Uterus (tissue), 3 donors: ENCODE measurements at regions not wholly inside any gene's neighbourhood (a gene's known extent, or its start where the extent isn't known, plus 50 kb on each side); places are given as distances from the start of the nearest gene placed in this dataset.

ENCODE experiments used
- DNase-seq, 2 donors: peaks; one replicate each; pipeline ENCODE4 v3.0.0-alpha.2; 2019 to 2020
- H3K27ac ChIP-seq, 2 donors: fragments of 200-600 bp; sonication (generic); 1 replicate in 1 of 2; 2 replicates in 1 of 2; pipeline ENCODE4 v1.5.1; 2016 to 2018
- H3K27me3 ChIP-seq, 2 donors: fragments of 200-600 bp; sonication (generic); one replicate each; pipeline ENCODE4 v1.5.1; 2018 to 2019; ENCODE audit warnings: control low read depth in 1 of 2
- H3K36me3 ChIP-seq, 2 donors: fragments of 200-600 bp; sonication (generic); one replicate each; pipeline ENCODE4 v1.5.1; 2019; ENCODE audit warnings: control low read depth in 1 of 2
- H3K4me1 ChIP-seq, 2 donors: fragments of 200-600 bp; sonication (generic); one replicate each; pipeline ENCODE4 v1.5.1; 2018 to 2019; ENCODE audit warnings: control low read depth in 1 of 2
- H3K4me3 ChIP-seq, 2 donors: fragments of 200-600 bp; sonication (generic); 1 replicate in 1 of 2; 2 replicates in 1 of 2; pipeline ENCODE4 v1.5.1; 2018 to 2019; ENCODE audit warnings: mild to moderate bottlenecking in 1 of 2
- H3K9me3 ChIP-seq, 2 donors: fragments of 200-600 bp; sonication (generic); one replicate each; pipeline ENCODE4 v1.5.1; 2019; ENCODE audit warnings: control low read depth in 1 of 2
- CTCF ChIP-seq, 4 experiments: fragments of 200-600 bp in 2 of 4; fragments of 450-650 bp in 2 of 4; sonication (generic) in 2 of 4; IDR thresholded peaks; one replicate each; pipeline ENCODE4 v1.5.1; 2016 to 2019; ENCODE audit warnings: antibody characterized with exemption in 4 of 4, mild to moderate bottlenecking in 2 of 4, moderate library complexity in 1 of 4
- POLR2A ChIP-seq, 2 donors: fragments of 450-650 bp; IDR thresholded peaks; one replicate each; pipeline ENCODE4 v1.6.1; 2016; ENCODE audit warnings: antibody characterized with exemption in 2 of 2, mild to moderate bottlenecking in 1 of 2, moderate library complexity in 1 of 2
- intact Hi-C: fragments of 100-400 bp; cut with DNase I; formaldehyde crosslinking; loops from one replicate; pipeline ENCODE4 v1.15.1; 2023; ENCODE audit warnings: low total_unique reads
- donor health status: DM: yes; HTN: yes; CAD: no.

- H3K9me3 ChIP-seq: no peaks in the 10 kb centered on the region
- H3K4me3 ChIP-seq: no peak overlapping the region
- no peaks in the 10 kb centered on the region for H3K4me1 ChIP-seq
- H3K36me3 ChIP-seq: no peaks in the 10 kb centered on the region
- TF ChIP-seq POLR2A (IDR thresholded peaks at IDR 0.05) (no peak), CTCF (IDR thresholded peaks at IDR 0.05) (no peak)
- intact Hi-C loops: no loop called here
- no peak for DNase-seq
- H3K27ac ChIP-seq: no peak overlapping the region
- no peaks in the 10 kb centered on the region for H3K27me3 ChIP-seq
Measured at GRCh38 chr5:4212071-4212739, 616.6 kb downstream of the IRX1 start.

- no peaks in the 10 kb centered on the region for H3K9me3 ChIP-seq
- H3K27ac ChIP-seq: no peak overlapping the region
- no peaks in the 10 kb centered on the region for H3K36me3 ChIP-seq
- H3K27me3 ChIP-seq: no peaks in the 10 kb centered on the region
- no peaks in the 10 kb centered on the region for H3K4me1 ChIP-seq
- no peak overlapping the region for H3K4me3 ChIP-seq
- DNase-seq: no peak
- TF ChIP-seq POLR2A (IDR thresholded peaks at IDR 0.05): no peak
- no peak for TF ChIP-seq CTCF (IDR thresholded peaks at IDR 0.05)
- intact Hi-C loops: no loop called here
Measured at GRCh38 chr5:4212981-4213819, 617.6 kb downstream of the IRX1 start.

- Histone ChIP-seq H3K4me1 (no peaks in the 10 kb centered on the region), H3K36me3 (no peaks in the 10 kb centered on the region), H3K4me3 (no peak overlapping the region), H3K9me3 (no peaks in the 10 kb centered on the region), H3K27me3 (no peaks in the 10 kb centered on the region), H3K27ac (no peak overlapping the region)
- DNase-seq: no peak
- intact Hi-C loops: no loop called here
- no peak for TF ChIP-seq CTCF (IDR thresholded peaks at IDR 0.05)
- no peak for TF ChIP-seq POLR2A (IDR thresholded peaks at IDR 0.05)
Measured at GRCh38 chr5:4215143-4215542, 619.5 kb downstream of the IRX1 start.

- H3K9me3 ChIP-seq: no peaks in the 10 kb centered on the region
- no peaks in the 10 kb centered on the region for H3K4me1 ChIP-seq
- intact Hi-C loops: no loop called here
- no peaks in the 10 kb centered on the region for H3K36me3 ChIP-seq
- H3K4me3 ChIP-seq: no peak overlapping the region
- H3K27me3 ChIP-seq: no peaks in the 10 kb centered on the region
- no peak for DNase-seq
- TF ChIP-seq CTCF (IDR thresholded peaks at IDR 0.05) (no peak), POLR2A (IDR thresholded peaks at IDR 0.05) (no peak)
- no peak overlapping the region for H3K27ac ChIP-seq
Measured at GRCh38 chr5:4216142-4216541, 620.5 kb downstream of the IRX1 start.

GRCh38 chr5:4220016-4220415 lies 624.4 kb downstream of the IRX1 start:
- no peaks in the 10 kb centered on the region for H3K9me3 ChIP-seq
- no peaks in the 10 kb centered on the region for H3K36me3 ChIP-seq
- no peak for DNase-seq
- H3K27me3 ChIP-seq: no peaks in the 10 kb centered on the region
- no peak overlapping the region for H3K27ac ChIP-seq
- intact Hi-C loops: no loop called here
- H3K4me3 ChIP-seq: no peak overlapping the region
- H3K4me1 ChIP-seq: no peaks in the 10 kb centered on the region
- TF ChIP-seq CTCF (IDR thresholded peaks at IDR 0.05): no peak
